Left ventricle myocardium inferior (tissue), 1 donor: ENCODE measurements at regions not wholly inside any gene's neighbourhood (a gene's known extent, or its start where the extent isn't known, plus 50 kb on each side); places are given as distances from the start of the nearest gene placed in this dataset.

Experiments
- DNase-seq: peaks from one replicate; pipeline ENCODE4 v3.0.0-alpha.2; 2020
- H3K27ac ChIP-seq: fragments of 200-600 bp; replicated peaks from 2 replicates; pipeline ENCODE4 v1.8.0; 2021
- H3K27me3 ChIP-seq: fragments of 200-600 bp; 2 replicates; pipeline ENCODE4 v1.8.0; 2021; ENCODE audit warnings: low read depth
- H3K36me3 ChIP-seq: fragments of 200-600 bp; 2 replicates; pipeline ENCODE4 v1.8.0; 2021
- H3K4me1 ChIP-seq: fragments of 200-600 bp; 2 replicates; pipeline ENCODE4 v1.8.0; 2021
- H3K4me3 ChIP-seq: fragments of 200-600 bp; 2 replicates; pipeline ENCODE4 v1.8.0; 2021; ENCODE audit warnings: mild to moderate bottlenecking, moderate library complexity
- H3K9me3 ChIP-seq: fragments of 200-600 bp; replicated peaks from 2 replicates; pipeline ENCODE4 v1.8.0; 2021
- intact Hi-C: fragments of 100-400 bp; cut with micrococcal nuclease; formaldehyde crosslinking; loops from one replicate; pipeline ENCODE4 v1.11.0; 2022
- TF ChIP-seq, protein P1 (sequence below): fragments of 200-600 bp; IDR thresholded peaks from 2 replicates; pipeline ENCODE4 v1.8.0; 2021; ENCODE audit warnings: antibody characterized with exemption, mild to moderate bottlenecking, borderline replicate concordance
- donor health status: DM: no; HTN: yes; CAD: no; lungs with severe emphysema.

DNA sequence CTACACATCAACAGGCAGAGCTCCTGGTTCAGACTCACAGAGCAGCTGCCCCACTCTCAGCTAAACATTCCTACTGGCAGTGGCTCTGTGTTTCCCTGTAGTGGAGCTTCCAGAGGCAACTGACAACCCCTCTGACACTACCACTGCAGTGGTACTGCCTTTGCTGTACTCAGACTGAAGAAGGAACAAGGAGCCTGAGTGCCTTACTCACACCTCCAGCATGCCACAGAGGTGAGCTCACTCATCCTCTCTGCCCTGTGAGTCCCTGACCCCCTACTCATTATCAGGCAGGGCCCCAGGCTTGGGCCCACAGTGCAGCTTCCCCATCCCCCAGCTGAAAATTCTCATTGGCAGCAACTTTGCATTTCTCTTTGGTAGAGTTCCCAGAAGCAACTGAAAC is 240.5 kb upstream of the POF1B start:
- Histone ChIP-seq H3K4me1 (no peaks in the 10 kb centered on the region), H3K27me3 (no peaks in the 10 kb centered on the region), H3K9me3 (no peaks in the 10 kb centered on the region), H3K4me3 (no peak overlapping the region), H3K27ac (no peak overlapping the region), H3K36me3 (no peaks in the 10 kb centered on the region)
- DNase-seq: no peak
- TF ChIP-seq, protein P1, sequence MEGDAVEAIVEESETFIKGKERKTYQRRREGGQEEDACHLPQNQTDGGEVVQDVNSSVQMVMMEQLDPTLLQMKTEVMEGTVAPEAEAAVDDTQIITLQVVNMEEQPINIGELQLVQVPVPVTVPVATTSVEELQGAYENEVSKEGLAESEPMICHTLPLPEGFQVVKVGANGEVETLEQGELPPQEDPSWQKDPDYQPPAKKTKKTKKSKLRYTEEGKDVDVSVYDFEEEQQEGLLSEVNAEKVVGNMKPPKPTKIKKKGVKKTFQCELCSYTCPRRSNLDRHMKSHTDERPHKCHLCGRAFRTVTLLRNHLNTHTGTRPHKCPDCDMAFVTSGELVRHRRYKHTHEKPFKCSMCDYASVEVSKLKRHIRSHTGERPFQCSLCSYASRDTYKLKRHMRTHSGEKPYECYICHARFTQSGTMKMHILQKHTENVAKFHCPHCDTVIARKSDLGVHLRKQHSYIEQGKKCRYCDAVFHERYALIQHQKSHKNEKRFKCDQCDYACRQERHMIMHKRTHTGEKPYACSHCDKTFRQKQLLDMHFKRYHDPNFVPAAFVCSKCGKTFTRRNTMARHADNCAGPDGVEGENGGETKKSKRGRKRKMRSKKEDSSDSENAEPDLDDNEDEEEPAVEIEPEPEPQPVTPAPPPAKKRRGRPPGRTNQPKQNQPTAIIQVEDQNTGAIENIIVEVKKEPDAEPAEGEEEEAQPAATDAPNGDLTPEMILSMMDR: no peak
- intact Hi-C loops: no loop called here

DNA sequence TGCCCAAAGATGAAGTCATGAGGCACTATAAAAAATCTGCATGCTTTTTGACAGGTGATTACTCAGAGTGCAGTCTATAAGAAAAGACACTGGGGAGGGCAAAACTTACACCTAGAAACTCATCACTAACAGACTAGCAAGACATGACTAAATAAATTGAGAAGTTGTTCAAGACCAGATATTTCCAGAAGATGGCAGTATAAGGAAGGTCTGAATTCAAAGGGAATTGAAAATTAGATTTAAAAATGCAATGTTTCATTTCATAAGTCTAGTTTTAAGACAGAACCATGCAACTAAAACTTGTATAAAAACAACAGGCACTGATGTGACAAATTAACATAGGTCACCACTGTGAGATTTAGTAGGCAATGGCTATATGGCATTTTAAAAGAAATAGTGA is 232.5 kb upstream of the POF1B start:
- Histone ChIP-seq H3K9me3 (no peaks in the 10 kb centered on the region), H3K4me1 (no peaks in the 10 kb centered on the region), H3K4me3 (no peak overlapping the region), H3K27me3 (no peaks in the 10 kb centered on the region), H3K36me3 (no peaks in the 10 kb centered on the region), H3K27ac (no peak overlapping the region)
- TF ChIP-seq, protein P1: peak; percentile 29
- no peak for DNase-seq
- intact Hi-C loops: no loop called here

DNA sequence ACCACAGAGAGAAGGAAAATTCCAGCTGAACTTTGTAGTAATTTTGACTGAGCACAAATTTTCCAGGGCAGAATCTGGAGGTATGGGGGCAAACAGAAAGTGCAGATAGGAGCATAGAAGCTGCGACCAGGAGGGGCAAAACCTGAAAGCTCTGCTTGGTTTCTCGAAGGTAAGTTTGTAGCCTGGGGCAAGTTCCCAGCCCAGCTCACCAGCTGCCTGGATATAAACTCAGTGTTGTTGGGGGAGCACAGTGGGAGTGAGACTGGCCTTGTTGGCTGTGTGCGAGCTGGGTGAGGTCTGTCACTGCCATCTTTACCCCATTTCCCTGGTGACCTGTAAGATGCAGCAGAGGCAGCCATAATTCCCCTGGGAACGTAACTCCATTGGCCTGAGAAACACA is 213.5 kb upstream of the POF1B start:
- DNase-seq: no peak
- Histone ChIP-seq H3K36me3 (no peaks in the 10 kb centered on the region), H3K27me3 (no peaks in the 10 kb centered on the region), H3K27ac (no peak overlapping the region), H3K4me3 (no peak overlapping the region), H3K4me1 (no peaks in the 10 kb centered on the region), H3K9me3 (no peaks in the 10 kb centered on the region)
- TF ChIP-seq, protein P1: no peak
- intact Hi-C loops: no loop called here

DNA sequence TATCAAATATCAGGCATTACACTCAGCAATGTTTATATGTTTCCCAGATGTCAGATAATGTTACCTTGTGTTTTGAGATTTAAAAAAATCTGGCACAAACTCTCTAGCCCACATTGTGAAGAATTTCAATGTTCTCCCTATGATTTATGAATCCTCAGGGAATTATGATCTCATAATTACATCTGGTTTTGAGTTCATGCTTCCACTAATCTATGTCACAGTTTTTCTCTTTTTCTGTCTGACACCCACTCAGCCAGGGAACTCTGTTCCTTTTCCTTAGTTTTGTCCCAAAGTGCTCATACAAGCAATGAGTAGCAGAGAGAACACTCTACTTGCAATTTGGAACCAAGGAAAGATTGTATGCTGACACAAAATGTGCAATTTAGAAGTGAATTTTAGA is 212.1 kb upstream of the POF1B start:
- no peaks in the 10 kb centered on the region for H3K9me3 ChIP-seq
- no peaks in the 10 kb centered on the region for H3K36me3 ChIP-seq
- H3K4me3 ChIP-seq: no peak overlapping the region
- intact Hi-C loops: no loop called here
- H3K27me3 ChIP-seq: no peaks in the 10 kb centered on the region
- TF ChIP-seq, protein P1: no peak
- H3K27ac ChIP-seq: no peak overlapping the region
- H3K4me1 ChIP-seq: no peaks in the 10 kb centered on the region
- no peak for DNase-seq

DNA sequence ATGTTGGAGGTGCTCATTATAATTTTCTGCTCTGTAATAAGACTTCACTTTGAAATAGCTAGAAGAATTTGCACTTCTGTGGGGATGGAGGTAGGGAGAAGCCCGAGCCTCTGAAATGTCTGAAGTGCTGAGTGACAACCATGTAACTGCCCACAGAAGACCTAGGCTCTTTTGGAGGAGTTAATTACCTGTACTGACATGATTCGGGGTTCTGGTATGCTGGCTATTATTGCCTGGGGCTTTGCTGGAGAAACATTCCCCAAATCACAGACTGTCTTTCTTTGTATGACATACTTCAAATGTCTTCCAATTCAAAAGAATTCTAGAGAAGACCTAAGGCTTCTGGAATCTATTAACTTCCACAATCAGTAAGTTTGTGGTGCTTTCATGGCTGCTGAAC is 211.2 kb upstream of the POF1B start:
- intact Hi-C loops: no loop called here
- H3K27ac ChIP-seq: no peak overlapping the region
- no peaks in the 10 kb centered on the region for H3K4me1 ChIP-seq
- no peaks in the 10 kb centered on the region for H3K9me3 ChIP-seq
- no peak overlapping the region for H3K4me3 ChIP-seq
- no peaks in the 10 kb centered on the region for H3K27me3 ChIP-seq
- no peak for DNase-seq
- TF ChIP-seq, protein P1: no peak
- no peaks in the 10 kb centered on the region for H3K36me3 ChIP-seq

DNA sequence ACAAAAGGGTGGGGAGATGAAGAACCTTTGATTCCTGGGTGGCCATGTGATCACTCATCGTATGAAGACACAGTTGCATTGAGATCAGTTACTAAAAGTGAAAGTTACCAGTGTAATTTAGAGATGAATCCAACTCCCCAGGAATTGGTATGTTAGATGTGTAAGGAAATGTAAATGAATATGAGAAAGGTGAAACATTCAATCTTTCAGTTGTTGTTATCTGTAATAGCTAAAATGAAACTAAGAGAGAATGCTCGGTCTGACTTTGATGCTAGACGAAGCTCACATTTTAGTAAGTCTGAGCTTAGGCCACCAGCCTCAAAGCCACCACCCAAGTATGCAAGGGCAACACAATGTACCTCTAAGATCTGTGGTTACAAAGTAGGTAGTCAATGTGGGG is 194.3 kb upstream of the POF1B start:
- Histone ChIP-seq H3K27ac (no peak overlapping the region), H3K27me3 (no peaks in the 10 kb centered on the region), H3K9me3 (no peaks in the 10 kb centered on the region), H3K36me3 (no peaks in the 10 kb centered on the region), H3K4me3 (no peak overlapping the region), H3K4me1 (no peaks in the 10 kb centered on the region)
- intact Hi-C loops: no loop called here
- DNase-seq: no peak
- TF ChIP-seq, protein P1: no peak
